ENCODE measurements at regions not wholly inside any gene's neighbourhood (a gene's known extent, or its start where the extent isn't known, plus 50 kb on each side); places are given as distances from the start of the nearest gene placed in this dataset.

DNA sequence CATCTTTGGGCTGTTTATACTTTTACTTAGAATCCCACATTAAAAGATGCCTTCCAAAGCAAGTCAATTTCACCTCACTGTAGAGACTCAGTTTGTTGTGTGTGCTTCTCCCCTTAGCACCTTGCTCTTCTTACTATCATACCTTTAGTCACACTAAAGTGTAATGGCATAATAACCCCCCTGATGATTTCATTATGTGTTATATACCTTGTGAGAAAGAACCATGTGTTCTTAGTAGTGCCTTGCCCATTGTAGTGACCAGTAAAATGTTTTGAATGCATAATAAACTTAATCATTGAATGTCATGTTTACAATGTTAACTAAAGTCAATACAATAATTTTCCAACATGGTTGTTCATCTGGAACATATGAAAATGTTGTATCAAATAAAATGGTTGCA lies 1621.9 kb downstream of the PCDH7 start:
- no peak overlapping the region for H3K18ac ChIP-seq (ENCODE audit: extremely low read depth, low read length)
- peaks cover 0 to 4% (median 0%) of the 10 kb centered on the region in 4 experiments; a peak in 1 of 7 replicates for H3K4me1 ChIP-seq (replicated peaks in 1 of 4; ENCODE audit: control insufficient read depth in 3 of 4, insufficient read depth in 4 of 4, low read length in 3 of 4)
- FAIRE-seq (no peak), DNase-seq (ENCODE audit: low read depth in 1 of 2, low spot score in 2 of 2) (no peak)
- H3K9ac ChIP-seq (replicated peaks in 1 of 4; ENCODE audit: extremely low read depth in 1 of 4, low read depth in 3 of 4, low read length in 3 of 4) = no peak overlapping the region
- no peak overlapping the region for H4K8ac ChIP-seq (ENCODE audit: extremely low read depth, insufficient read depth, low read length)
- no peak overlapping the region for H3K4me2 ChIP-seq (ENCODE audit: insufficient read depth in 1 of 2, low read depth in 2 of 2, low read length in 2 of 2)
- H3K79me2 ChIP-seq (ENCODE audit: control insufficient read depth in 1 of 2, insufficient read depth in 2 of 2, low read length in 2 of 2) = no peaks in the 10 kb centered on the region
- no peak overlapping the region for H2BK12ac ChIP-seq (ENCODE audit: low read depth, low read length)
- no peak overlapping the region for H3K4ac ChIP-seq (replicated peaks; ENCODE audit: insufficient read length, low read depth, low read length)
- H3K9me3 ChIP-seq (ENCODE audit: insufficient read depth in 2 of 2, low read depth in 1 of 2, low read length in 1 of 2) = no peaks in the 10 kb centered on the region
- no peaks in the 10 kb centered on the region for H3K27me3 ChIP-seq (replicated peaks in 1 of 4; ENCODE audit: control insufficient read depth in 3 of 4, extremely low read depth in 1 of 4, insufficient read depth in 3 of 4, low read length in 3 of 4)
- no peaks in the 10 kb centered on the region for H3K23me2 ChIP-seq (ENCODE audit: low read depth, low read length)
- H2AFZ ChIP-seq (ENCODE audit: low read length) = no peak overlapping the region
- H3K56ac ChIP-seq (replicated peaks; ENCODE audit: insufficient read length, low read depth, low read length) = no peak overlapping the region
- H2BK15ac ChIP-seq (ENCODE audit: low read length) = no peak overlapping the region
- H3K79me1 ChIP-seq (ENCODE audit: low read depth, low read length) = no peaks in the 10 kb centered on the region
- no peak overlapping the region for H3K14ac ChIP-seq (ENCODE audit: insufficient read length)
- no peak overlapping the region for H2AK5ac ChIP-seq (ENCODE audit: low read depth, low read length)
- no peak overlapping the region for H4K5ac ChIP-seq (ENCODE audit: insufficient read length, low read depth, low read length)
- H2BK120ac ChIP-seq (replicated peaks; ENCODE audit: low read depth, low read length) = no peak overlapping the region
- H3K27ac ChIP-seq (ENCODE audit: low read depth, low read length) = no peak overlapping the region
- no peaks in the 10 kb centered on the region for H3K36me3 ChIP-seq (ENCODE audit: control insufficient read depth in 2 of 4, insufficient read depth in 4 of 4, low read length in 3 of 4)
- no peak overlapping the region for H3K23ac ChIP-seq (ENCODE audit: insufficient read length)
- no peaks in the 10 kb centered on the region for H4K20me1 ChIP-seq (replicated peaks in 1 of 2; ENCODE audit: control insufficient read depth in 1 of 2, insufficient read depth in 2 of 2, low read length in 2 of 2)
- H3K4me3 ChIP-seq (ENCODE audit: extremely low read depth in 1 of 4, insufficient read depth in 2 of 4, low read depth in 3 of 4, low read length in 4 of 4) = no peak overlapping the region
- no peak overlapping the region for H4K91ac ChIP-seq (replicated peaks; ENCODE audit: insufficient read length, low read length)
- H2BK5ac ChIP-seq (ENCODE audit: low read depth, low read length) = no peak overlapping the region
- no peak overlapping the region for H2BK20ac ChIP-seq (ENCODE audit: low read length)
- POLR2A ChIA-PET (ENCODE audit: partially characterized antibody) = no interaction called here
- CTCF ChIA-PET (ENCODE audit: partially characterized antibody) = no interaction called here
- TF ChIP-seq, protein P1, sequence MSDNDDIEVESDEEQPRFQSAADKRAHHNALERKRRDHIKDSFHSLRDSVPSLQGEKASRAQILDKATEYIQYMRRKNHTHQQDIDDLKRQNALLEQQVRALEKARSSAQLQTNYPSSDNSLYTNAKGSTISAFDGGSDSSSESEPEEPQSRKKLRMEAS (IDR thresholded peaks at IDR 0.05) = no peak
- TF ChIP-seq PHF8 (conservative IDR thresholded peaks at IDR 0.05; ENCODE audit: low read depth, low read length) = no peak
- no peak for TF ChIP-seq CEBPB (IDR thresholded peaks at IDR 0.05; ENCODE audit: low read depth, low read length)
- TF ChIP-seq ATF3 (IDR thresholded peaks at IDR 0.05; ENCODE audit: insufficient read depth, low read depth, low read length) = no peak
- no peak for TF ChIP-seq TEAD4 (IDR thresholded peaks at IDR 0.05; ENCODE audit: low read depth, low read length)
- no peak for TF ChIP-seq GABPA (IDR thresholded peaks at IDR 0.05; ENCODE audit: borderline replicate concordance, insufficient read depth, low read length)
- no peak for TF ChIP-seq MAFK (IDR thresholded peaks at IDR 0.05; ENCODE audit: low read depth, low read length)
- TF ChIP-seq POLR2AphosphoS5 (IDR thresholded peaks at IDR 0.05; ENCODE audit: low read depth, low read length) = no peak
- no peak for TF ChIP-seq SIRT6 (IDR thresholded peaks at IDR 0.05; ENCODE audit: low read length)
- TF ChIP-seq SP4 (IDR thresholded peaks at IDR 0.05; ENCODE audit: low read length) = no peak
- no peak for TF ChIP-seq CHD2 (IDR thresholded peaks at IDR 0.05; ENCODE audit: low read length)
- no peak for TF ChIP-seq CHD1 (IDR thresholded peaks at IDR 0.05; ENCODE audit: low read depth, low read length)
- no peak for TF ChIP-seq KDM4A (IDR thresholded peaks at IDR 0.05; ENCODE audit: low read depth, low read length, severe bottlenecking)
